Right forelimb (tissue), 1 donor: ENCODE measurements at regions not wholly inside any gene's neighbourhood (a gene's known extent, or its start where the extent isn't known, plus 50 kb on each side); places are given as distances from the start of the nearest gene placed in this dataset.

Experiments used
- DNase-seq: peaks from one replicate; pipeline ENCODE4 v3.0.0-alpha.2; 2018

GRCh38 chr5:66306844-66307315 lies 162.8 kb downstream of the SREK1 start:
- no peak for DNase-seq

- no peak for DNase-seq
Measured at GRCh38 chr5:66307647-66308241, 163.6 kb downstream of the SREK1 start.

- no peak for DNase-seq
Measured at GRCh38 chr5:66312266-66312665, 168.2 kb downstream of the SREK1 start.

- DNase-seq, result no peak
Measured at GRCh38 chr5:66315784-66316183, 171.7 kb downstream of the SREK1 start.

- DNase-seq, result no peak
Measured at GRCh38 chr5:66322786-66323528, 178.9 kb downstream of the SREK1 start.

GRCh38 chr5:66323529-66323895 lies 179.4 kb downstream of the SREK1 start:
- DNase-seq, result no peak

GRCh38 chr5:66324357-66324756 lies 180.3 kb downstream of the SREK1 start:
- no peak for DNase-seq

- no peak for DNase-seq
Measured at GRCh38 chr5:66326276-66326675, 182.2 kb downstream of the SREK1 start.

- no peak for DNase-seq
Measured at GRCh38 chr5:66327008-66327407, 182.9 kb downstream of the SREK1 start.

GRCh38 chr5:66329078-66329477 lies 185.0 kb downstream of the SREK1 start:
- no peak for DNase-seq

- DNase-seq, result no peak
Measured at GRCh38 chr5:66333192-66333591, 189.1 kb downstream of the SREK1 start.

- no peak for DNase-seq
Measured at GRCh38 chr5:66337626-66338226, 193.6 kb downstream of the SREK1 start.

- DNase-seq, result no peak
Measured at GRCh38 chr5:66338828-66339227, 194.7 kb downstream of the SREK1 start.

- no peak for DNase-seq
Measured at GRCh38 chr5:66339896-66340295, 195.8 kb downstream of the SREK1 start.

GRCh38 chr5:66340786-66341185 lies 196.7 kb downstream of the SREK1 start:
- no peak for DNase-seq

- no peak for DNase-seq
Measured at GRCh38 chr5:66342341-66342880, 198.3 kb downstream of the SREK1 start.

- no peak for DNase-seq
Measured at GRCh38 chr5:66343370-66344071, 199.4 kb downstream of the SREK1 start.

- no peak for DNase-seq
Measured at GRCh38 chr5:66344544-66344943, 200.4 kb downstream of the SREK1 start.

GRCh38 chr5:66345281-66345680 lies 201.2 kb downstream of the SREK1 start:
- DNase-seq, result no peak

- no peak for DNase-seq
Measured at GRCh38 chr5:66346869-66347268, 202.8 kb downstream of the SREK1 start.

GRCh38 chr5:66348387-66349125 lies 204.5 kb downstream of the SREK1 start:
- DNase-seq, result no peak

- no peak for DNase-seq
Measured at GRCh38 chr5:66351813-66352212, 207.7 kb downstream of the SREK1 start.

- no peak for DNase-seq
Measured at GRCh38 chr5:66353186-66353585, 209.1 kb downstream of the SREK1 start.
